Colon (tissue), 2 donors: ENCODE measurements at regions not wholly inside any gene's neighbourhood (a gene's known extent, or its start where the extent isn't known, plus 50 kb on each side); places are given as distances from the start of the nearest gene placed in this dataset.
"Not testable (repeated sequence)": the region's sequence is repeated elsewhere in the genome, so short reads cannot be mapped to it uniquely, and the experiment has no call there.

Experiments used
- FAIRE-seq: peaks from 2 replicates; lab custom pipeline; 2012; peaks lifted over from hg19 to GRCh38; lab: Jason Lieb, UNC
- donor health status: control.
- donor health status: control.

DNA sequence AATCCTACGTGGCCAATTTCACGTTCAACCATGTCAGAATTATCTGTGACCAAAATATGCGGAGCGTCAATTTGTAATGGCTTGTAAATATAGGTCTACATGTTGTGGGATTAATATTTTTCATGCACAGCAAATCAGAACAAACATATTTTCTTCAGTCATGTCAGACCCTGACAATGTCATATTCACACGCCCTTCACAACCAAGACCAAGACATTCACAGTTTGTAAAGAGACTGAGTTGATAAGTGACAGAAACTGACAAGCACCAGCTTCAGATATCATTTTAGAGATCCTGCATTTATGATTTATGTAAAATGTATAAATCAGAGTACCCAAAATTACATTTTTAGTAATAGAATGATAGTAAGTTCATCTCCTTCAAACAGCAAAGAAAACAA lies 57.3 kb upstream of the NOVA1 start:
- no peak for FAIRE-seq

DNA sequence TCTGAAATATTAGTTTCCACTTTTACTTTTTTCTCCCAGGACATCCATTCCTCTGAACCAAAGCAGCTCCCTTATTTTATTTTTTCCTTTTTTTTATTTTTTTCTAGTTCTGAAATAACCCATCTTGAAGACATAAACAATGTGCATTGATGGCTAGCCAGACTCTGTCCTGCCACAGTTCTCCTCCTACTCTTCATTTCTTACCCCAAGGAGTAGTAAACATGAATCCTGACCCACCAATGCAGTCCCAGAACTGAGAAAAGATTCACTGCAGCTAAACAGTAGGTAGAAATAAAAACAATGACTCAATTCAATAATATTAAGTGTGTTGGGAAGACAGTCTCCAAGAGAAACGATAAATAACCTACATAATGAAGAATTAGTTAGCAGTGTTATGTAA lies 65.7 kb upstream of the NOVA1 start:
- no peak for FAIRE-seq

DNA sequence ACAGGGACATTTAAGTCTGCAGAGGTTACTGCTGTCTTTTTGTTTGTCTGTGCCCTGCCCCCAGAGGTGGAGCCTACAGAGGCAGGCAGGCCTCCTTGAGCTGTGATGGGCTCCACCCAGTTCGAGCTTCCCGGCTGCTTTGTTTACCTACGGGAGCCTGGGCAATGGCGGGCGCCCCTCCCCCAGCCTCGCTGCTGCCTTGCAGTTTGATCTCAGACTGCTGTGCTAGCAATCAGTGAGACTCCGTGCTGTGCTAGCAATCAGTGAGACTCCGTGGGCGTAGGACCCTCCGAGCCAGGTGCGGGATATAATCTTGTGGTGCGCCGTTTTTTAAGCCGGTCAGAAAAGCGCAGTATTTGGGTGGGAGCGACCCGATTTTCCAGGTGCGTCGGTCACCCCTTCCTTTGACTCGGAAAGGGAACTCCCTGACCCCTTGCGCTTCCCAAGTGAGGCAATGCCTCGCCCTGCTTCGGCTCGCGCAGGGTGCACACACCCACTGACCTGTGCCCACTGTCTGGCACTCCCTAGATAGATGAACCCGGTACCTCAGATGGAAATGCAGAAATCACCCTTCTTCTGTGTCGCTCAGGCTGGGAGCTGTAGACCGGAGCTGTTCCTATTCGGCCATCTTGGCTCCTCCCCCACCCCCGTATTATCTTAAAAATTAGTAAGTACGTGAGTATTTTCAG lies 81.0 kb upstream of the NOVA1 start:
- not testable (repeated sequence) for FAIRE-seq

- FAIRE-seq, result no peak
Observed at GRCh38 chr14:26685401-26685800, 87.6 kb upstream of the NOVA1 start.

- no peak for FAIRE-seq
Observed at GRCh38 chr14:26687301-26687837, 89.5 kb upstream of the NOVA1 start.

DNA sequence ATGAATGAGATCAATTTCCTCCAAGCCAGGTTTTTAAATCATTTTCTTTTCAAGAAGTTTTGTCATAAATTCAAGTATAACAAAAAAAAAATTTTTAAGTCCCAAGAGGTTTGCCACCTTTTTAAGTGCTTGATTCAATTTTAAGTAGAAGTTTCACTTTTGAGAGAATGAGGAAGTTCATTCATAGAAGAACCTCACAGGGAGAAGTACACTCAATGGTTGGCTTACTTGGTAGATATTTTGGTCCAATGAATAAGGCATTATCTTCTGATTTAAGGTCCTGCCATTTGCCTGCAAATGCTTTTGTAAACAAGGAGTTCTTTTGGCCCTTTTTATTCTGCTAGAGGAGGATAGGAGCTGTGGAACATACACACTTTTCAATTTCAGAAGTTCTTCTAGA lies 96.7 kb upstream of the NOVA1 start:
- FAIRE-seq, result no peak

DNA sequence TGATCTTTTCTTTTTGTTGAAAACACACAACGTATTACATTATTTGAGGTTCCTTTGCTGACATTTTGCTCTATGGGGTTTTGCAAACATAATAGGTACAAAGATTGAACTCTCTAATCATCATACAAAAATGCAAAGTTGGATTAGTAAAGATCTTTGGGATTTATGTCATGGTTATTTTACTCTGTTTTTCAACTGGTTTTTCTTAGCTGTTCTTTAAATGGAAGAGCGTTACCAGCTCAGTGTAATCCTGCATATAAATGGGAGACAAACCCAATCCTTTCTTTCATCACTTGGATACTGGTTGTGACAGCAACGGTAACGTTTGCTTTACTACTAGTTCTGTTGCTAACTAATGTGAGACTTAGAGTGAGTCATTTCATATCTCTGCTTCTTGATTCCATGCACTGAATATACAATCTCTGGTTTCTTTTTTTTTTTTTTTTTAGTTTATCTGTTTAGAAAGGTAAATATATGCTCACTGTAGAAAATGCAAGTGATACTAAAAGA lies 104.9 kb upstream of the NOVA1 start:
- no peak for FAIRE-seq

- no peak for FAIRE-seq
Observed at GRCh38 chr14:26703686-26704366, 106.0 kb upstream of the NOVA1 start.

GRCh38 chr14:26707234-26707633 lies 109.4 kb upstream of the NOVA1 start:
- no peak for FAIRE-seq

DNA sequence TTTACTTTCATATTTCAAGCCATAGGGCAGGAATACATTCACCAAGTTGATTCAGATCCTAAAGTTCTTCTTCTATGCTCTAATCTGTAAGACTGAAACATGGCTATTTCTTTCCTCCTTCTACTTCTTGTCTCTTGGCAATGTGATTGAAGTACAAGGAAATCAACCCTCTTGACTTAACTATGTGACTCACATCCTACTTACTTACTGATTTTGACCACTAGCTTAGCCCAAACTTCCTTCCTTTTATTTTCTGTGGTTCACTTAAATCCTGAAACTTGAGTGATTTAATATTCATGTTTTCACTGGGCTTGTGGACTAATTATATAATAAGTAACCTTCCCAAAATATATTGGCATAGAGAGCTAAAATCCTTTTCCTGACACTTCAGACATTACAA lies 111.2 kb upstream of the NOVA1 start:
- no peak for FAIRE-seq

GRCh38 chr14:26719514-26719913 lies 121.7 kb upstream of the NOVA1 start:
- FAIRE-seq, result no peak

DNA sequence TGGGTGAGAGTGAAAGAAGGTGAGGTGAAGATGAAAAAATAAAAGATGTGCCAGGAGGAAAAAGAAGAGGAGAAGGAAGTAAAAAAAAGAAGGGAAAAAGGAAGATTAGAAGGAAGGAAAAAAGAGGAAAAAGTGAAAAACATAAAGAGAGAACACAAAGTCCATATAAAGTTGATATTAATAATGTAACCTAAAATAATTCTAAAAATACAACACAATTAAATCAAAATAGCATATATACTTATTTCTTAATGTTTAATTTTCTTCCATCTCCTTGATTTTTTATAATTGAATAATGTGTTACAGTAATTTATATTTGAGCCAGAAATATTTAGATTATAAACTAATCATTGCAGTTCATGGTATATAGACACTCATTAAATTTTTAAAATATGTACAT lies 124.4 kb upstream of the NOVA1 start:
- peak; percentile 5 for FAIRE-seq

- FAIRE-seq, result no peak
Observed at GRCh38 chr14:26729851-26730250, 132.0 kb upstream of the NOVA1 start.

- no peak for FAIRE-seq
Observed at GRCh38 chr14:26730929-26731618, 133.2 kb upstream of the NOVA1 start.

DNA sequence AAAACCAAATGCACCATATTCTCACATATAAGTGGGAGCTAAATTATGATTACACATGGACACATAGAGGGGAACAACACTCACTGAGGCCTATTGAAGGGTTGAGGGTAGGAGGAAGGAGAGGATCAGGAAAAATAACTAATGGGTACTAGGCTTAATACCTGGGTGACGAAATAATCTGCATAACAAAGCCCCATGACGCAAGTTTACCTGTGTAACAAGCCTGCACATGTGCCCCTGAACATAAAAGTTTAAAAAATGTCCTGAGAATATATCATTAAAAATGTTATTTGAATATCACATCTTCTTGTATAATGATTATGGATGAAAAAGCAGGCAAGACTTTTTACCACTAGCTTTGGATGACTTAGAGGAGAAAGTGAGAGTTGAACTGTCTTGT lies 138.0 kb upstream of the NOVA1 start:
- no peak for FAIRE-seq

DNA sequence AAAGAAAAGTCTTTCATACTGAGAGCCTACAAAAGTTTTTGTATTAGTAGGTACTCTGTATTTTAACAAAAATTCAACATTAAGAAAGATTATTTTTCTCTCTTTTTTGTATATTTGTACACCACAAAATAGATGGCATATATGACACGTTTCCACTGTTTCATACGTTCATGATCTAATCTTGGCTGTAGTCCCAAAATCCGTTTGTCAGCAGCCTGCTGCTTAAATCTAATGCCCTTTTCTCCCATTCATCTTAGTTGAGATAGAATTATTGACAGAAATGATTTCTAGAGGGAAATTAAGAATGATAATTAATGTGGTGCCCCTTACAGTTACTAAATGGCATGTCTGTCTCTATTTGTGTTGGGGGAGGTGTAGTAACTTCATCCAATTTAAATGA lies 140.7 kb upstream of the NOVA1 start:
- FAIRE-seq, result no peak

- no peak for FAIRE-seq
Observed at GRCh38 chr14:26741711-26742212, 143.9 kb upstream of the NOVA1 start.

DNA sequence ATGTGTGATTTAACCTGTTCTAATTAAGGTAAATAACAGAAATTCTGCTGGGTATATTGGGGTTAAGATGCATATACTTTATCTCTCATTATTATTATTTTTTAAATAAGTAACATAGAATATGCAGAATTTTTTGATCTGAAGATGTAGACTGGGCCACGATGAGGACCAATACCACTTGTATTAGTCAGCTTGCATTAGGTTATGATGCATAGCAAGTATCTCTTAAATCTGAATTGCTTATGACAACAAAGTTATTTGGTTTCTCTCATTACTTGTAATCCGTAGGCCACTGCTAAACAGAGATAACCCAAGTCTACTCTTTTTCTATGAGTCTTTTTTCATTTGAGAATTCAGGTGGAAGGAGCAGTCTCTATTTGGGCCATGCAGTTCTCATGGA lies 145.5 kb upstream of the NOVA1 start:
- FAIRE-seq, result no peak

DNA sequence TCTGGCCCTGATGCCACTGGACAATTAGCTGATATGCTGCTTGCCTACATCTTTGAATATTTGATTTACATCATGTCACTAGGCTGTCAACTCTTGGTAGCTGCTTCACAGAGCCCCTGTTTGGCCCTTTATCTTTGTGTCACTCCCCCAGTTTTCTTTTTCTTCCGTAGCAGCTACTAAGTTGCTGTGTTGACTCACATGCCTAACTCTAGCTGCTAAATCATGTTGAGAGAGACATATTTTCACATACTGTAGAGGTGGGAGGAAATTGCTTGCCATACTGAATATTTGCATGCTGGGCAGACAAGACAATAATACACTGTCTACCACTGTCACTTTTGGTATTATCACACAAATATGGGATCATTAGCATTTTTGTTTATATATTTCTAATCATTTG lies 147.1 kb upstream of the NOVA1 start:
- FAIRE-seq, result no peak

- FAIRE-seq, result no peak
Observed at GRCh38 chr14:26761532-26761931, 163.7 kb upstream of the NOVA1 start.

GRCh38 chr14:26765301-26765700 lies 167.5 kb upstream of the NOVA1 start:
- no peak for FAIRE-seq

- FAIRE-seq, result no peak
Observed at GRCh38 chr14:26765768-26766520, 168.1 kb upstream of the NOVA1 start.
